HFF-Myc (cell line): ENCODE measurements at regions not wholly inside any gene's neighbourhood (a gene's known extent, or its start where the extent isn't known, plus 50 kb on each side); places are given as distances from the start of the nearest gene placed in this dataset.

Source experiments
- DNase-seq: peaks from one replicate; pipeline ENCODE4 v3.0.0-alpha.2; 2011; ENCODE audit warnings: low read depth; ENCODE audit errors: extremely low read depth
- H3K4me3 ChIP-seq: replicated peaks from 2 replicates; pipeline ENCODE4 v1.5.1; 2011; ENCODE audit warnings: low read depth, mild to moderate bottlenecking, control low read depth, low read length
- TF ChIP-seq, protein P1 (sequence below): IDR thresholded peaks from 2 replicates; pipeline ENCODE4 v1.5.1; 2012; ENCODE audit warnings: mild to moderate bottlenecking, low read depth, low read length, control low read depth; ENCODE audit errors: missing control alignments

DNA sequence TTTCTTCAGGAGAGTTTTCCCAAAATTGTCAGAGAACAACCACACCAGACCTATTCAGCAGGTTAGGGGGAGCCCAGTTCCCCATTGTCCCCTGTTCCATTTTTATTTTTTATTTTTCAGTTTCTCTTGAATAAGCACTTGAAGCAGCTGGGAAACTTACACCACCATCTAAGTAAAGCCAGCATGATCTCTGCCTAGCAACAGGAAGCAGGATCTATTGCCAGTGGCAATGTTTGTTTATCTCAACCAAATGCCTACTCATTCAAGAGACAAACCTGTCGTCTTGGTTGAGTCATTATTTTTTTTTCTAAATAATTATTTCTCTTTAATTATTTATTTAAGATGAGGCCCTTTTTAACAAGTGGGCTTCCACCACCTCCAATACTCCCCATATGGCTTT lies 379.3 kb downstream of the PLK2 start:
- DNase-seq = peak; percentile 29
- TF ChIP-seq, protein P1, sequence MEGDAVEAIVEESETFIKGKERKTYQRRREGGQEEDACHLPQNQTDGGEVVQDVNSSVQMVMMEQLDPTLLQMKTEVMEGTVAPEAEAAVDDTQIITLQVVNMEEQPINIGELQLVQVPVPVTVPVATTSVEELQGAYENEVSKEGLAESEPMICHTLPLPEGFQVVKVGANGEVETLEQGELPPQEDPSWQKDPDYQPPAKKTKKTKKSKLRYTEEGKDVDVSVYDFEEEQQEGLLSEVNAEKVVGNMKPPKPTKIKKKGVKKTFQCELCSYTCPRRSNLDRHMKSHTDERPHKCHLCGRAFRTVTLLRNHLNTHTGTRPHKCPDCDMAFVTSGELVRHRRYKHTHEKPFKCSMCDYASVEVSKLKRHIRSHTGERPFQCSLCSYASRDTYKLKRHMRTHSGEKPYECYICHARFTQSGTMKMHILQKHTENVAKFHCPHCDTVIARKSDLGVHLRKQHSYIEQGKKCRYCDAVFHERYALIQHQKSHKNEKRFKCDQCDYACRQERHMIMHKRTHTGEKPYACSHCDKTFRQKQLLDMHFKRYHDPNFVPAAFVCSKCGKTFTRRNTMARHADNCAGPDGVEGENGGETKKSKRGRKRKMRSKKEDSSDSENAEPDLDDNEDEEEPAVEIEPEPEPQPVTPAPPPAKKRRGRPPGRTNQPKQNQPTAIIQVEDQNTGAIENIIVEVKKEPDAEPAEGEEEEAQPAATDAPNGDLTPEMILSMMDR = no peak
- H3K4me3 ChIP-seq = no peak overlapping the region

GRCh38 chr5:58077966-58078365 lies 381.9 kb downstream of the PLK2 start:
- TF ChIP-seq, protein P1 = no peak
- DNase-seq = no peak
- H3K4me3 ChIP-seq = no peak overlapping the region

GRCh38 chr5:58077416-58077815 lies 382.5 kb downstream of the PLK2 start:
- no peak overlapping the region for H3K4me3 ChIP-seq
- TF ChIP-seq, protein P1 = no peak
- DNase-seq = no peak

- TF ChIP-seq, protein P1 = no peak
Observed at GRCh38 chr5:58076483-58077257, 383.2 kb downstream of the PLK2 start.

GRCh38 chr5:58075907-58076306 lies 384.0 kb downstream of the PLK2 start:
- no peak for DNase-seq
- no peak overlapping the region for H3K4me3 ChIP-seq
- TF ChIP-seq, protein P1 = no peak

More at GRCh38 chr5:58076483-58077257, 383.2 kb downstream of the PLK2 start:
- DNase-seq = no peak
- H3K4me3 ChIP-seq = no peak overlapping the region

DNA sequence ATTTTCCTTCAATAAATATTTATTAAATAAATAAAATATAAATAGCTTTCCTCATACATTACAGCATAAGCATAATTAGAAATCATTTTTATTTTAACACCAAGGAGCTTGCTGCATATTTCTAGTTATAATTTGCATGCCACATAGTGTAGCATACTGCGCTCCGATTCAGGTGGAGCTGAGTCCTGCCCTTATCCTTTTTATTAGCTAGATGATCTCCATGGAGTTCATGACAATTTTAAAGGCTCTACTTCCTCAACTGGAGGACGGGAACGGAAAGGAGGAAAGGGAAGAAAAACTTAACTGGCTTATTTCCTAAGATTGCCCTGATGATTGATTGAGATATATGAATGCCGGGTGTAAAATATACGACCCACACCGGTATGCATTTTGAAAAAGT lies 385.2 kb downstream of the PLK2 start:
- no peak for DNase-seq
- H3K4me3 ChIP-seq = no peak overlapping the region
- TF ChIP-seq, protein P1 = no peak
